DMS153 (cell line): ENCODE measurements at regions not wholly inside any gene's neighbourhood (a gene's known extent, or its start where the extent isn't known, plus 50 kb on each side); places are given as distances from the start of the nearest gene placed in this dataset.

Experiments
- DNase-seq: peaks from one replicate; lab custom pipeline; 2025; lab: John Stamatoyannopoulos, UW

GRCh38 chr11:16685914-16686313, 52.5 kb upstream of the C11orf58 start:
- no peak for DNase-seq

GRCh38 chr11:16678466-16679116, 59.9 kb upstream of the C11orf58 start:
- DNase-seq: no peak

DNA sequence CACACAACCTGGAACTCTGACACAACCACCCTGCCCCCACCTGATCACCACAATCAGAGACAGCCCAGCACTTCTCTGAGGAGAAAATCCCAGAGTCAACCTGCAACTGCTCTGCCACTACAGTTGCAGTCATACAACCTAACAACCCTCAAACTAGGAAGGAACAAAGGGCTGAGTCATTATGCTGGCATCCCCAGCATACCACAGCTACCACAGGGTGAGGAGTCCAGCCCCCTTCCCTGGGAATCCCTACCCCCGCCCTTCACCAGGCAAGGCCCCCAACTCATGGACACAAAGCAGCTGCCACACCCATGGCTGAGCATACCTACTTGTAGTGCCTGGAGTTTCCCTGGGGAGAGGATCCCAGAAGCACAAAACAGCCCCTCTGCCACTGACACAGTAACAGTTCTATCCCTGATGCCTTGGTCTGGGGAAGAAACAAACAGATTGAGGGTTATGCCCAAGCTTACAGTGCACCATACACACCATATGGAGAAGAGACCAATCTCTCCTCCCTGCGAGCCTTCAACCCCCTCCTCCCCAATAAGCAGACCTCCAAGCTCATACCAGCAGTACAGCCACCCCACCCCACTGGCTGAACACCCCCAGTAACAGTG, 68.5 kb upstream of the C11orf58 start:
- DNase-seq: no peak

- no peak for DNase-seq
These were observed 105.9 kb upstream of the C11orf58 start for GRCh38 chr11:16632295-16633200.

- no peak for DNase-seq
These were observed 107.8 kb upstream of the C11orf58 start for GRCh38 chr11:16630651-16631050.

- DNase-seq: no peak
These were observed 120.0 kb upstream of the C11orf58 start for GRCh38 chr11:16618431-16618830.

GRCh38 chr11:16615480-16615879, 123.0 kb upstream of the C11orf58 start:
- DNase-seq: no peak

- DNase-seq: peak; percentile 94
These were observed 124.7 kb upstream of the C11orf58 start for GRCh38 chr11:16613512-16614381.

GRCh38 chr11:16613262-16613511, 125.3 kb upstream of the C11orf58 start:
- peak; percentile 33 for DNase-seq

- DNase-seq: no peak
These were observed 125.7 kb upstream of the C11orf58 start for GRCh38 chr11:16612566-16613261.

DNA sequence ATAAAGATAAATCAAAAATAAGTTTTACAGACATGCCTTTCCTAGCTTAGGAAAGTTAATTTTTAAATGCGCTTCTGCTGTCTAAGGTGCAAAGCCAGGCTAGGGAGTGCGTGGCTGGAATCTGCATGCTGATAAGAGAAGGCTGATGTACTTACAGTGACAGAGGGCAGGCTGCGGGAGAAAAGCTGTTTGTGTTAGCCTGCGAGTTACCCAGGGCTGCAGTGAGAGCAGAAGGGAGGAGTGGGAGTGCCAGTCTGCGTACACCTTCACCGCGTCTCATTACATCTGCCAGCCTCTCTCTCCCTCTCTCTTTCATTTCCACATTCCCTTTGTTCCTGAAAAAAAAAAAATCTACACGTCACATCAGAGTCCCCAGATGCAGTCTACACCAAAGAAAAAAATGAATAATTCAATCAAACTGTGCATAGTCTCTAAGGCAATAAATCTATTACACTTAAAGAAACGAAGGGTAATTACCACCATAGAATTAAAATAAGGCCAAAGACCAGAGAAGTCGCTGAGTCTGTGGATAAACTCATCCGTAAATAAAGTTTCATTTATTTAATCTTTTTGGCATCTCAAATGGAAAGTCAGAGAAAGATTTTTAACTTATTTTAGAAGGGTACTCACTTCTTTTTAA, 126.4 kb upstream of the C11orf58 start:
- peak; percentile 89 for DNase-seq

GRCh38 chr11:16611401-16611921, 127.0 kb upstream of the C11orf58 start:
- no peak for DNase-seq

- DNase-seq: no peak
These were observed 127.6 kb upstream of the C11orf58 start for GRCh38 chr11:16610738-16611388.

DNA sequence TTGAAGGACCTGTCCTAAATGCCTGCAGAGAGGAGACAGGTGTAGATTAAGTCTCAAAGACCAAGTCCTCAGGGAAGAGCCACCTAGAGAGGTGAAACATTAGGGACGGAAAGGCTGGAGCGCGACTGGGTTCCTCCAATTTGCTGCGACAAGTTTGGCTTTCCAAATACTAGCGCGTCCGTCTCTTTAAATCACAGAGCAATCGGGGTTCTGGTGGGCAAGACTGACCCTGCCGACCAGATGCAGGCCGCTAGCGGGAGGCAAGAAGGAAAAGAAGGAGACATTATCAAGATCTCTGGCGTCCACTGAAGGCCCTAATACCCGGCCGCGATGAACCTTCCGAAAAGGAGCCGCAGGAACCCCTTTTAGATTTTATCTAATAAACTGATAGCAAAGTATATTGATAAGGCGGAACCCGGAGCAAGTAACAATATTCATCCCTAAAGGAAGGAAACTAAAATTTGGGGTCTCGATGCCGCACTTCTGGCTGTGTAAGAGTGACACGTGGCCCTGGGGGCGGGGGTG, 128.2 kb upstream of the C11orf58 start:
- DNase-seq: no peak

DNA sequence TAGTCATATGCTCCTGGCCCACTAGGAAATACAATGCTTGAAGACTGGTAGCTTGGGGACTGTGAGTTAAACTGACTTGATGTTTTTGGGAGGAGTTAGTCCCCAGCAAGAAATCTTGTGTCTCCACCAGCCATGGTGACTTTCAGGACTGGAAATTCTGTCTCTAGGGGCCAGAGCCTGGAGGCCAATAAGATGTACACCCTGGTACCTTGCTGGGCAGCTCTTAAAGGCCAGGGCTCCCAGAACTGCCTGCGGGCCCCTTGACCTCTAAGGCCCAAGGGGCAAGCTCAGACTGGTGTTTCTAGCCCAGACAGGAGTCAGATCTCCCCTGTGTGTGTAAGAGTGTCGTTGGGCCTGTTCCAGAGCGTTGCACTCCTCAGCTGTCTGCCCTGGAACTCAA, 128.7 kb upstream of the C11orf58 start:
- no peak for DNase-seq

GRCh38 chr11:16607675-16608644, 130.5 kb upstream of the C11orf58 start:
- DNase-seq: peak; percentile 88

- no peak for DNase-seq
These were observed 131.4 kb upstream of the C11orf58 start for GRCh38 chr11:16606784-16607674.
